Right lobe of liver (tissue), 4 donors: ENCODE measurements at regions not wholly inside any gene's neighbourhood (a gene's known extent, or its start where the extent isn't known, plus 50 kb on each side); places are given as distances from the start of the nearest gene placed in this dataset.

Source experiments
- CTCF ChIP-seq, 4 donors: fragments of 200-600 bp in 3 of 4; fragments of 450-650 bp in 1 of 4; IDR thresholded peaks; one replicate each; pipeline versions ENCODE4 v1.5.1 to v1.8.0; 2016 to 2022; ENCODE audit warnings: antibody characterized with exemption in 4 of 4, mild to moderate bottlenecking in 2 of 4
- POLR2A ChIP-seq: fragments of 450-650 bp; IDR thresholded peaks from one replicate; pipeline ENCODE4 v1.6.1; 2017; ENCODE audit warnings: antibody characterized with exemption, mild to moderate bottlenecking
- donor health status: DM: no; HTN: no; CAD: no.
- donor health status: DM: no; HTN: no; CAD: no.
- donor health status: DM: no; HTN: yes; CAD: no.

DNA sequence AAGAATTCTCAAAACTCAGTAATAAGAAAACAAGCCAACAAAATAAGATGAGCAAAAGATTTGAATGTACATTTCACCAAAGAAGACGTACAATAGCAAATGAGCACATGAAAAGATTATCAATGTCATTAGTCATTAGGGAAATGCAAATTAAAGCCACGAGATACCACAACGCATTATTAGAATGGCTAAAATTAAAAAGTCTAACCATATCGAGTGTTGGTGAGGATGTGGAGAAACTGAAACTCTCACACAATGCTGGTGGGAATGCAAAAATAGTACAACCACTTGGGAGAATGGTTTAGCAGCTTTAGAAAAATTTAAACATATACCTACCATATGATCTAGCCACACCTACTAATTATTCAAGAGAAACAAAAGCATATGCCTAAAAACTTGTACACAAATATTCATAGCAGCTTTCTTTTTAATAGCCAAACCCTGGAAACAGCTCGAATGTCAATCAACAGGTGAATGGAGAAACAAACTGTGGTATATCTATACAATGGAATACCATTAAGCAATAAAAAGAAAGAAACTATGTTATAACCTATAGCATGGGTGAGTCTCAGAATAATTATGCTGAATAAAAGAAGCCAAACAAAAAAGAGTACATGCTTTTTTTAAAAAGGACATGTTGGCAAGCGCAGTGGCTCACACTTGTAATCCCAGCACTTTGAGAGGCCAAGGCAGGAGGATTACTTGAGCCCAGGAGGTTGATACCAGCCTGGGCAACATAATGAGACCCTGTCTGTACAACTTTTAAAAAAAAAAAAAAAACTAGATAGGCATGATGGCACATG is 103.6 kb downstream of the LITAF start:
- TF ChIP-seq POLR2A = no peak
- TF ChIP-seq CTCF (IDR thresholded peaks at IDR 0.05) = no peak
